ENCODE measurements at regions not wholly inside any gene's neighbourhood (a gene's known extent, or its start where the extent isn't known, plus 50 kb on each side); places are given as distances from the start of the nearest gene placed in this dataset.

DNA sequence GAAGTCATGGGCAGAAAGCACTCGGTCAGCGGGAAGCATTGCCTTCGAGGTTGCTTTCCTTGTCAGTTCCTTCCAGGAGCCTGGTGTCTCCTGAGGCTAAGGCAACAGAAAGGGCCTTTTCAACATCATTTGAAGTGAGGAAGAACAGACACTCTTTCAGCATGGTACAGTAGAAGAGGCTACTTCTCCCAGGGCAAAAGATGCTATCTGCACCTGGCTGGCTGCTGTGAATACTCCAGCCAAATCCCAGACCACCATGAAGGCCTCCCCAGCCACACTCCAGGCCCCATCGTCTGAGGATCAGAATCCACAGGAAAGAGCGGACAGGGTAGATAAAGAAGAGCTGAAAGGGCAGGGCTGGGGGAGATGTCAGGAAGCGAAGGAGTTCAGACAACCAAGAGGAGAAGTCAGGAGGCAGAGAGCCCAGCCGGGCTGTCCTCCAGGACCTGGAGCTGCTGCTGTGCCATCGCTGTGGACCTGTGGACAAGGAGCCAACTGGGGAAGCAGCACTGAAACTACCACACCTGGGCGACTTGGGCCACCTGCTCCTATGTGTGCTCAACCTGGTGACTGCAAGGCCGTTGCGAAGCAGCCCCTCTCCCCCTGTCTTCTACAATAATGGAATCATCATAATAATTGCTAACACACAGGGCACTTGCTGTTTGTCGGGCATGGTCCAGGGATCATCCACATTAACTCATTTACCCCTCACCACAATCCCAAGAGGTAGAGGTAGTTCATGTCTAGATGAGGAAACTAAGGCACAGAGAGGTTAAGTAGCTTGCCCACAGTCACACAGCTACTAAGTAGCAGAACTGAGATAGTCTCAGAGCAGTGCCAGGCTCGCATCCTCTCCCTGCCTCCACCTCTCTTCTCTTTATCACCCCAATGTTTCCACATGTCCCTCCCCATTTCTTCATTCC lies 88.0 kb upstream of the ZBTB40 start:
- Histone ChIP-seq H4K20me1 (replicated peaks in 1 of 2; ENCODE audit: control insufficient read depth in 1 of 2, insufficient read depth in 2 of 2, low read length in 2 of 2) (no peaks in the 10 kb centered on the region), H3K36me3 (ENCODE audit: control insufficient read depth in 2 of 4, insufficient read depth in 4 of 4, low read length in 3 of 4) (no peaks in the 10 kb centered on the region), H3K27me3 (replicated peaks in 1 of 4; ENCODE audit: control insufficient read depth in 3 of 4, extremely low read depth in 1 of 4, insufficient read depth in 3 of 4, low read length in 3 of 4) (no peaks in the 10 kb centered on the region; a peak in 1 of 7 replicates), H3K4ac (replicated peaks; ENCODE audit: insufficient read length, low read depth, low read length) (no peak overlapping the region), H2AK5ac (ENCODE audit: low read depth, low read length) (no peak overlapping the region), H3K18ac (ENCODE audit: extremely low read depth, low read length) (no peak overlapping the region), H3K79me1 (ENCODE audit: low read depth, low read length) (no peaks in the 10 kb centered on the region), H4K8ac (ENCODE audit: extremely low read depth, insufficient read depth, low read length) (peak overlapping the region; percentile 41), H3K27ac (ENCODE audit: low read depth, low read length) (no peak overlapping the region), H2BK120ac (replicated peaks; ENCODE audit: low read depth, low read length) (no peak overlapping the region), H3K23ac (ENCODE audit: insufficient read length) (no peak overlapping the region), H3K4me2 (ENCODE audit: insufficient read depth in 1 of 2, low read depth in 2 of 2, low read length in 2 of 2) (no peak overlapping the region), H3K56ac (replicated peaks; ENCODE audit: insufficient read length, low read depth, low read length) (no peak overlapping the region), H2BK5ac (ENCODE audit: low read depth, low read length) (peak overlapping the region; percentile 26; the same call in 1 of the 2 replicates), H4K91ac (replicated peaks; ENCODE audit: insufficient read length, low read length) (no peak overlapping the region), H3K79me2 (ENCODE audit: control insufficient read depth in 1 of 2, insufficient read depth in 2 of 2, low read length in 2 of 2) (no peaks in the 10 kb centered on the region), H2BK20ac (ENCODE audit: low read length) (no peak overlapping the region), H3K9ac (replicated peaks in 1 of 4; ENCODE audit: extremely low read depth in 1 of 4, low read depth in 3 of 4, low read length in 3 of 4) (no peak overlapping the region), H2BK12ac (ENCODE audit: low read depth, low read length) (no peak overlapping the region), H3K9me3 (ENCODE audit: insufficient read depth in 2 of 2, low read depth in 1 of 2, low read length in 1 of 2) (no peaks in the 10 kb centered on the region), H3K4me3 (ENCODE audit: extremely low read depth in 1 of 4, insufficient read depth in 2 of 4, low read depth in 3 of 4, low read length in 4 of 4) (no peak overlapping the region), H3K14ac (ENCODE audit: insufficient read length) (no peak overlapping the region), H2BK15ac (ENCODE audit: low read length) (no peak overlapping the region), H3K23me2 (ENCODE audit: low read depth, low read length) (no peaks in the 10 kb centered on the region; the same call in 1 of the 2 replicates), H2AFZ (ENCODE audit: low read length) (no peak overlapping the region), H4K5ac (ENCODE audit: insufficient read length, low read depth, low read length) (no peak overlapping the region), H3K4me1 (replicated peaks in 1 of 4; ENCODE audit: control insufficient read depth in 3 of 4, insufficient read depth in 4 of 4, low read length in 3 of 4) (peaks cover 0 to 9% (median 1%) of the 10 kb centered on the region in 4 experiments; a peak in 4 of 7 replicates)
- CTCF ChIA-PET (ENCODE audit: partially characterized antibody) = interaction anchor here (0.5 to 2.6 kb wide), 8 partner anchors 9 to 568 kb away, joined by 3 to 9 read pairs (median 4); no protein-coding TSS in a partner anchor
- TF ChIP-seq EP300 (IDR thresholded peaks at IDR 0.05; ENCODE audit: borderline replicate concordance in 1 of 2, low read depth in 2 of 2, low read length in 2 of 2) = no peak
- DNase-seq (ENCODE audit: low read depth in 1 of 2, low spot score in 2 of 2) (no peak), FAIRE-seq (no peak)
- POLR2A ChIA-PET (ENCODE audit: partially characterized antibody) = interaction anchor here (2.3 kb wide), 1 partner anchor 10 kb away, joined by 8 read pairs; no protein-coding TSS in a partner anchor
- 75% methylated on average over 13 of the region's 13 CpGs; no CpG with 5 or more reads in 1 of the 2 experiments for WGBS, 2 experiments (ENCODE audit: extremely low coverage in 1 of 2, insufficient coverage in 1 of 2, insufficient read length in 1 of 2, insufficient replicate concordance in 2 of 2, low coverage in 1 of 2, low lambda C conversion rate in 2 of 2, missing lambda C conversion rate in 1 of 2)

Measured in H1 (cell line).